Neural crest cell (in vitro differentiated cells): ENCODE measurements at regions not wholly inside any gene's neighbourhood (a gene's known extent, or its start where the extent isn't known, plus 50 kb on each side); places are given as distances from the start of the nearest gene placed in this dataset.

Source experiments
- DNase-seq: peaks from one replicate; pipeline ENCODE4 v3.0.0; 2021; ENCODE audit warnings: low read depth, mixed read lengths, low spot score
- H3K27ac Mint-ChIP-seq: one replicate; pipeline ENCODE4 v1.8.0; 2021; ENCODE audit warnings: mild to moderate bottlenecking, mixed read lengths; ENCODE audit not compliant: unreplicated experiment
- H3K27me3 Mint-ChIP-seq: 2 replicates; pipeline ENCODE4 v1.8.0; 2021; ENCODE audit warnings: low read depth, mild to moderate bottlenecking, mixed read lengths
- H3K36me3 Mint-ChIP-seq: 2 replicates; pipeline ENCODE4 v1.8.0; 2021; ENCODE audit warnings: low read depth, mild to moderate bottlenecking, mixed read lengths
- H3K4me1 Mint-ChIP-seq: 2 replicates; pipeline ENCODE4 v1.8.0; 2021; ENCODE audit warnings: mixed read lengths
- H3K4me3 Mint-ChIP-seq: one replicate; pipeline ENCODE4 v1.8.0; 2021; ENCODE audit warnings: mild to moderate bottlenecking, mixed read lengths
- H3K9me3 Mint-ChIP-seq: 2 replicates; pipeline ENCODE4 v1.8.0; 2021; ENCODE audit warnings: mixed read lengths
- CTCF ChIP-seq: fragments of 200-600 bp; sonication (generic); conservative IDR thresholded peaks from 2 replicates; pipeline ENCODE4 v1.5.0; 2021; ENCODE audit warnings: antibody characterized with exemption, mild to moderate bottlenecking

DNA sequence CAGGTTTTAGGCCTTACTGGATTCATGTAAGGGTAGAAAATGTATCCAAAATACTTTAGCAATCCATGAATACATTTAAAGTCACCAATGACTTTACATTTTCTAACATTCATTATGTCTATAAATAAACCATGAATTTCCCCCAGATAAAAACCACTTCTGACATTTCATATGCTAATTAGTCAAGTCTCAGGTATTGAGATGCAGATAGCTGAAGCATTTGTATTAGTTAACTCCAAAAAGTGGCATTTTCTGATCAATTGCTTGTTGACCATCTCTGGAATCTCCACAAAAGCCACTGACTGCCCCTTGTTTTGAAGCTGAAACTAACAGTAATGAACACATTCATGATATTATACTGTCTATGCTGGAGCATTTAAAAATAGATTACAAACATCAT lies 68.4 kb upstream of the RAP2B start:
- H3K27ac Mint-ChIP-seq, result no peak overlapping the region
- no peak overlapping the region for H3K4me3 Mint-ChIP-seq
- peaks cover 5% of the 10 kb centered on the region for H3K4me1 Mint-ChIP-seq
- H3K27me3 Mint-ChIP-seq, result no peaks in the 10 kb centered on the region
- H3K9me3 Mint-ChIP-seq, result no peaks in the 10 kb centered on the region
- H3K36me3 Mint-ChIP-seq, result no peaks in the 10 kb centered on the region
- TF ChIP-seq CTCF, result no peak
- no peak for DNase-seq

DNA sequence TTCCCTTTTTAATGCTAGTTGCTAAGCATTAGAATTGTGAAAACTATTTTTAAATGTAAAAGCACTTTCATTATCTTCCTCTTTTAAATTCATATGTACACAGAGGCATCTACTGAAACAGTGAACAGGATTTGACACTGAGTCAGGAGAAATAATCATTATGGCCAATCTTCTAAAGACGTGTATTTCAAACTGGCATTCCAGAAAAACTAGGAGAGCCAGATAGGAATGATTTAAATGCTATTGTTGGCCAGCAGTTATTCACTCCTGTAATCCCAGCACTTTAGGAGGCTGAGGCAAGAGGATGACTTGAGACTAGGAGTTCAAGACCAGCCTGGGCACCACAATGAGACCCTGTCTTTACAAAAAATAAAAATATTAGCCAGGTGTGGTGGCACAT lies 67.6 kb upstream of the RAP2B start:
- TF ChIP-seq CTCF, result no peak
- no peak overlapping the region for H3K27ac Mint-ChIP-seq
- H3K36me3 Mint-ChIP-seq, result no peaks in the 10 kb centered on the region
- no peaks in the 10 kb centered on the region for H3K9me3 Mint-ChIP-seq
- DNase-seq, result no peak
- peaks cover 5% of the 10 kb centered on the region for H3K4me1 Mint-ChIP-seq
- no peaks in the 10 kb centered on the region for H3K27me3 Mint-ChIP-seq
- no peak overlapping the region for H3K4me3 Mint-ChIP-seq

GRCh38 chr3:153095441-153095840 lies 66.6 kb upstream of the RAP2B start:
- Mint-ChIP-seq H3K4me3 (no peak overlapping the region), H3K9me3 (no peaks in the 10 kb centered on the region), H3K36me3 (no peaks in the 10 kb centered on the region), H3K4me1 (peaks cover 5% of the 10 kb centered on the region), H3K27ac (no peak overlapping the region), H3K27me3 (no peaks in the 10 kb centered on the region)
- no peak for TF ChIP-seq CTCF
- DNase-seq, result no peak

DNA sequence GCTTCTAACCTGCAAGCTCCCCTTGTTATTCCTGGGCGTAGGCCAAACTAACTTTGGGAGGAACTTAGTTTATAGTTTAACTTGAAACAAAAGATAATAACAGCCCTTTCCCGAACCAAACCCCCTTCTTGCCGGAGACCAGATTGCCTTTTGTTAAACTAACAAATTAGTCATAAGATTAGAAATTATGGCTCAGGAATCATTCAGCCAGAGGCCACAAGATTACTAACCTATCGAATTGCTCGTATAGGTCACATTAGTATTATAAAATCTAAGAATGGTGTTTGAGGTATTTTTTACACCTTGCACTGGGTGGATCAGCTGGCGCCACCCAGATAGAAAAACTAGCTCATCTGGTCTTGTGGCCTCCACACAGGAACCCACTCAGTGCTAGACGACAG lies 65.3 kb upstream of the RAP2B start:
- Mint-ChIP-seq H3K36me3 (no peaks in the 10 kb centered on the region), H3K4me3 (no peak overlapping the region), H3K4me1 (peaks cover 5% of the 10 kb centered on the region), H3K27ac (no peak overlapping the region), H3K27me3 (no peaks in the 10 kb centered on the region), H3K9me3 (no peaks in the 10 kb centered on the region)
- no peak for DNase-seq
- TF ChIP-seq CTCF, result no peak

DNA sequence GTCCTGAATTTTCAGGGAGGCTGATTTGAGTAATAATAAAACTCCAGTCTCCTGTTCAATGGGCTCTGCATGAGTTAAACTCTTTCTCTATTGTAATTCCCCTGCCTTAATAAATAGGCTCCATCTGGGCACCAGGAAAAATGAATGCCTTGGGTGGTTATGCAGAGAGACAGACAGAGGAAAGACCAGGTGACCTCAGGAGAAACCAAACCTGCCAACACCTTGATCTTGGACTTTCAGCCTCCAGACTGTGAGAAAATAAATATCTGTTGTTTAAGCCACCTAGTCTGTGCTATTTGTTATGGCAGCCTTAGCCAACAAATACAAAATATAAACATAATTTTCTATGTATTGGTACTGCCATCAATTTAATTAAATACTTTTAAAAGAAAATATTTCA lies 64.8 kb upstream of the RAP2B start:
- Mint-ChIP-seq H3K9me3 (no peaks in the 10 kb centered on the region), H3K27me3 (no peaks in the 10 kb centered on the region), H3K27ac (no peak overlapping the region), H3K4me3 (no peak overlapping the region), H3K4me1 (peaks cover 5% of the 10 kb centered on the region), H3K36me3 (no peaks in the 10 kb centered on the region)
- DNase-seq, result no peak
- TF ChIP-seq CTCF, result no peak

- Mint-ChIP-seq H3K27ac (no peak overlapping the region), H3K36me3 (no peaks in the 10 kb centered on the region), H3K4me1 (no peaks in the 10 kb centered on the region), H3K27me3 (no peaks in the 10 kb centered on the region), H3K9me3 (no peaks in the 10 kb centered on the region), H3K4me3 (no peak overlapping the region)
- no peak for TF ChIP-seq CTCF
- no peak for DNase-seq
Observed at GRCh38 chr3:153099131-153099530, 62.9 kb upstream of the RAP2B start.
